Left ventricle myocardium inferior (tissue), 1 donor: ENCODE measurements at regions not wholly inside any gene's neighbourhood (a gene's known extent, or its start where the extent isn't known, plus 50 kb on each side); places are given as distances from the start of the nearest gene placed in this dataset.

Experiments
- DNase-seq: peaks from one replicate; pipeline ENCODE4 v3.0.0-alpha.2; 2020
- H3K27ac ChIP-seq: fragments of 200-600 bp; replicated peaks from 2 replicates; pipeline ENCODE4 v1.8.0; 2021
- H3K27me3 ChIP-seq: fragments of 200-600 bp; 2 replicates; pipeline ENCODE4 v1.8.0; 2021; ENCODE audit warnings: low read depth
- H3K36me3 ChIP-seq: fragments of 200-600 bp; 2 replicates; pipeline ENCODE4 v1.8.0; 2021
- H3K4me1 ChIP-seq: fragments of 200-600 bp; 2 replicates; pipeline ENCODE4 v1.8.0; 2021
- H3K4me3 ChIP-seq: fragments of 200-600 bp; 2 replicates; pipeline ENCODE4 v1.8.0; 2021; ENCODE audit warnings: mild to moderate bottlenecking, moderate library complexity
- H3K9me3 ChIP-seq: fragments of 200-600 bp; replicated peaks from 2 replicates; pipeline ENCODE4 v1.8.0; 2021
- CTCF ChIP-seq: fragments of 200-600 bp; IDR thresholded peaks from 2 replicates; pipeline ENCODE4 v1.8.0; 2021; ENCODE audit warnings: antibody characterized with exemption, mild to moderate bottlenecking, borderline replicate concordance
- intact Hi-C: fragments of 100-400 bp; cut with micrococcal nuclease; formaldehyde crosslinking; loops from one replicate; pipeline ENCODE4 v1.11.0; 2022
- donor health status: DM: no; HTN: yes; CAD: no; lungs with severe emphysema.

- no peak for TF ChIP-seq CTCF
- Histone ChIP-seq H3K9me3 (peaks cover 42% of the 10 kb centered on the region), H3K27ac (no peak overlapping the region), H3K4me3 (no peak overlapping the region), H3K36me3 (no peaks in the 10 kb centered on the region), H3K27me3 (peaks cover 32% of the 10 kb centered on the region), H3K4me1 (no peaks in the 10 kb centered on the region)
- intact Hi-C loops: no loop called here
- no peak for DNase-seq
Measured at GRCh38 chr22:48233586-48233985, 1471.1 kb downstream of the TBC1D22A start.

- Histone ChIP-seq H3K36me3 (no peaks in the 10 kb centered on the region), H3K4me3 (no peak overlapping the region), H3K27me3 (peaks cover 58% of the 10 kb centered on the region), H3K27ac (no peak overlapping the region), H3K9me3 (peaks cover 31% of the 10 kb centered on the region), H3K4me1 (no peaks in the 10 kb centered on the region)
- no peak for DNase-seq
- intact Hi-C loops: no loop called here
- TF ChIP-seq CTCF: no peak
Measured at GRCh38 chr22:48228468-48228867, 1466.0 kb downstream of the TBC1D22A start.

- H3K4me1 ChIP-seq: no peaks in the 10 kb centered on the region
- intact Hi-C loops: no loop called here
Measured at GRCh38 chr22:48227341-48228018, 1465.0 kb downstream of the TBC1D22A start.

GRCh38 chr22:48226026-48227013, 1463.9 kb downstream of the TBC1D22A start:
- Histone ChIP-seq H3K9me3 (peaks cover 19% of the 10 kb centered on the region), H3K27me3 (peaks cover 64% of the 10 kb centered on the region), H3K4me3 (no peak overlapping the region), H3K4me1 (no peaks in the 10 kb centered on the region), H3K36me3 (no peaks in the 10 kb centered on the region), H3K27ac (no peak overlapping the region)
- intact Hi-C loops: no loop called here
- no peak for DNase-seq
- TF ChIP-seq CTCF: no peak

More at GRCh38 chr22:48227341-48228018, 1465.0 kb downstream of the TBC1D22A start:
- H3K27ac ChIP-seq: no peak overlapping the region
- H3K27me3 ChIP-seq: peaks cover 64% of the 10 kb centered on the region
- H3K9me3 ChIP-seq: peaks cover 21% of the 10 kb centered on the region
- H3K4me3 ChIP-seq: no peak overlapping the region
- TF ChIP-seq CTCF: no peak
- DNase-seq: no peak
- no peaks in the 10 kb centered on the region for H3K36me3 ChIP-seq

- intact Hi-C loops: no loop called here
- TF ChIP-seq CTCF: no peak
- no peaks in the 10 kb centered on the region for H3K4me1 ChIP-seq
Measured at GRCh38 chr22:48224332-48224731, 1461.9 kb downstream of the TBC1D22A start.

More at GRCh38 chr22:48224332-48224731, 1461.9 kb downstream of the TBC1D22A start:
- no peak overlapping the region for H3K4me3 ChIP-seq
- H3K27ac ChIP-seq: no peak overlapping the region
- no peak for DNase-seq
- H3K36me3 ChIP-seq: no peaks in the 10 kb centered on the region
- H3K27me3 ChIP-seq: peaks cover 55% of the 10 kb centered on the region
- peaks cover 22% of the 10 kb centered on the region for H3K9me3 ChIP-seq
